HG03342 (cell line): ENCODE measurements at regions not wholly inside any gene's neighbourhood (a gene's known extent, or its start where the extent isn't known, plus 50 kb on each side); places are given as distances from the start of the nearest gene placed in this dataset.
"Not testable (repeated sequence)": the region's sequence is repeated elsewhere in the genome, so short reads cannot be mapped to it uniquely, and the experiment has no call there.

Source experiments
- ATAC-seq: cut with Tn5 transposase; IDR thresholded peaks from one replicate; pipeline ENCODE4 v1.9.1; 2021; ENCODE audit warnings: mild to moderate bottlenecking, moderate library complexity; ENCODE audit not compliant: unreplicated experiment

DNA sequence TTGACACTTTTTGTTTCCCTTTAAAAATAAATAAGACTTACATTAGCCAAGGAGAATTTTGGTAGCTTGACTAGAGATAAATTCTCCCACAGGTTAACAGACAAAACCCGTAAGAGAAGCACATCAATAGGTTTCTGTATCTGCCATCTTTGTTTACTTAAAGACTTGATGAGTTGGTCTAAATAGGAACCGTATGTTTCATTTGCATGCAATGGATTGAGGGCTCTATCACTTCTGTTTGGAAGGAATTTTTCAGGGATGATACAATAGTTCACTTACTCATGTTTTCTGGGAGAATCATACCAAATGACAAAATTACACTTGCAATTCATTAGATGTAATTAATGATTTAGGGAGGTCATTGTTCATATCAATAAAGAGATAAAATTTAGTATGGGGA, 631.5 kb upstream of the NR2F2 start:
- ATAC-seq, result no peak

DNA sequence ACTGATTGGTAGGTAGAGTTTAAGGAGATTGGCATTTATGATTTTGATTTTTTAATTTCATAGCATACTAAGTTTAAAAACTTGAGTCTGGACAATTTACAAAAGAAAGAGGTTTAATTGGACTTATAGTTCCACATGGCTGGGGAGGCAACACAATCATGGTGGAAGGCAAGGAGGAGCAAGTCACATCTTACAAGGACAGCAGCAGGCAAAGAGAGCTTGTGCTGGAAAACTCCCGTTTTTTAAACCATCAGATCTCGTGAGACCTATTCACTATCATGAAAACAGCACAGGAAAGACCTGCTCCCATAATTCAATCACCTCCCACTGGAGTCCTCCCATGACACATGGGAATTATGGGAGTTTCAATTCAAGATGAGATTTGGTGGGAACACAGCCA, 630.9 kb upstream of the NR2F2 start:
- ATAC-seq, result no peak

DNA sequence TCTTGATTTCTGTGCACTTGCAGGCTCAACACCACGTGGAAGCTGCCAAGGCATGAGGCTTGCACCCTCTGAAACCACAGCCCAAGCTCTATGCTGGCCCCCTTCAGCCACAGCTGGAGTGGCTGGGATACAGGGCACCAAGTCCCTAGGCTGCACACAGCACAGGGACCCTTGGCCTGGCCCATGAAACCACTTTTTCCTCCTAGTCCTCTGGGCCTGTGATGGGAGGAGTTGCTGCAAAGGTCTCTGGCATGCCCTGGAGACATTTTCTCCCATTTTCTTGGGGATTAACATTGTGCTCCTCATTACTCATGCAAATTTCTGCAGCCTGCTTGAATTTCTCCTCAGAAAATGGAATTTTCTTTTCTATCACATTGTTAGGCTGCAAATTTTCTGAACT, 629.8 kb upstream of the NR2F2 start:
- ATAC-seq, result not testable (repeated sequence)

DNA sequence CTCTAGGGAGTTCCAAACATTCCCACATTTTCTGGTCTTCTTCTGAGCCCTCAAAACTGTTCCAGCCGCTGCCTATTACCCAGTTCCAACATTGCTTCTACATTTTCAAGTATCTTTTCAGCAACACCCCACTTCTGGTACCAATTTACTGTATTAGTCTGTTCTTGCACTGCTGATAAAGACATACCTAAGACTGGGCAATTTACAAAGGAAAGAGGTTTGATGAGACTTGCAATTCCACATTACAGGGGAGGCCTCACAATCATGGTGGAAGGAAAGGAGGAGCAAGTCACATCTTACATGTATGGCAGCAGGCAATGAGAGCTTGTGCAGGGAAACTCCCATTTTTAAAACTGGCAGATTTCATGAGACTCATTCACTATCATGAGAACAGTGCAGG, 629.1 kb upstream of the NR2F2 start:
- ATAC-seq, result no peak

DNA sequence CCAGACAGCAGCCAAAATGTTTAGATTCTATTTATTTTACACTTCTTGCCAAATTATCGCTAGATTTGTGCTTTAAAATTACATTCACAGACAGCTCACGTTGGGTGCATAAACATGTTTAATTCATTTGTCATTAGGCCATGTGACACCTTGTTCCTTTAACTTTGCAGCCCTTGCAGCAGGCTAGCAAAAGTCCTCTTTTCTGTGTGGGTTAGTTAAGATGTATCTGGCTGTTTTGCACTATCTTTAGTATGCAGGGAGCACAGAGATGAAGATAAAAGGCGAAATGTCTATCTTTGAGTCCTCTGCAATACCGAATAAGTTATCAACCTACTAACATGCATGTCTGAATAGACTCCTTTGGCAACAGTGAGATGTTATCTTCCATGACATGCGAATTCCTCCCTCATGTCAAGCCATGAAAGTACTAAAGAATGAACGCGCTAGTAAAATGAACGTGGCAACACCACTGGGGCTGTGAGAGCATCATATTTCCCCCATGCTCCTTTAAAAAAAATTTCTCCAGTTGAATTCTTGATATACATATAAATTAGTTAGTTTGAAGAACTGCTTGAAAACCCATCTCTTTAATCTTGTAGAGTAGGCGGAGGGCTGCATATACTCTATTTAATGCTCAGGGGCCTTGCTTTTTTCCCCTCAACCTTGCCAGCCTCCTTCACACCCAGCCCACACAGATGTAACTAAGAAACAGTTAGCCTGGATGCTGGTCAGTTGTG, 620.4 kb upstream of the NR2F2 start:
- ATAC-seq, result no peak

DNA sequence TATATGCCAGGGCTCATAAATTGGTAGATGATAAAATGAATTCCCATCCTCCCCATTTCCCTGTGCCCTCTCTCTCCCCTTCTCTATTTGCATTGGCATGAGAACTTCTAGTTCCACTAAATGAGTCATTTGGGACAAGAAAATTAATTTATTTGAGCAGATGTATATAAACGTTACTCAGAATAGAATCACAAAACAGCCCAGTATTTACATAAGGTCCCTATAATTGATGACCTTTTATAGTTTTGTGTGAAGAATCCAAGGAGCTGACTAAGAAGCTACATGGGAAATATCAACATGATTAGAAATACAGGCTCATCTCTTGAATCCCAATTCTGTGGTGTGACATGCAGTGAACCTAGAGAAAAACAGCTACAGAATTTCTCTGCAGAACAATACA, 617.7 kb upstream of the NR2F2 start:
- no peak for ATAC-seq

DNA sequence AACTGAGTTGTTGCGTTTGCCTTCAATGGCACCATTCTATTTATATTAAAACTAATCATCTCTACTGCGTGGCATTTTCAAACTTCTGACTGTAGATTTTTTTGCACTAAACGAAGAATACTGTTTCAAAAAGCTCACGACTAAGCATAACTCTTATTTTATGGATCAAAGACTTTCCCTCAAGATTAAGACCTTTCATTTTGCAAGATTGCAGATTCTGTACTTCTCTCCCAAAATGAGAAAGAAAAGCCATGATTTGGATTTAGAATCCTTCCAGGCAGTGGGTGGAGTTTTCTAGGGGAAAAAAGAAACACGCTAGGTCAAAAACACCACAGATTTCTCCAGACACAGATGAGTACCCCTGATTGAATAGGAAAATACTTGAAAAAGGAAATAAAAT, 617.2 kb upstream of the NR2F2 start:
- ATAC-seq, result no peak

DNA sequence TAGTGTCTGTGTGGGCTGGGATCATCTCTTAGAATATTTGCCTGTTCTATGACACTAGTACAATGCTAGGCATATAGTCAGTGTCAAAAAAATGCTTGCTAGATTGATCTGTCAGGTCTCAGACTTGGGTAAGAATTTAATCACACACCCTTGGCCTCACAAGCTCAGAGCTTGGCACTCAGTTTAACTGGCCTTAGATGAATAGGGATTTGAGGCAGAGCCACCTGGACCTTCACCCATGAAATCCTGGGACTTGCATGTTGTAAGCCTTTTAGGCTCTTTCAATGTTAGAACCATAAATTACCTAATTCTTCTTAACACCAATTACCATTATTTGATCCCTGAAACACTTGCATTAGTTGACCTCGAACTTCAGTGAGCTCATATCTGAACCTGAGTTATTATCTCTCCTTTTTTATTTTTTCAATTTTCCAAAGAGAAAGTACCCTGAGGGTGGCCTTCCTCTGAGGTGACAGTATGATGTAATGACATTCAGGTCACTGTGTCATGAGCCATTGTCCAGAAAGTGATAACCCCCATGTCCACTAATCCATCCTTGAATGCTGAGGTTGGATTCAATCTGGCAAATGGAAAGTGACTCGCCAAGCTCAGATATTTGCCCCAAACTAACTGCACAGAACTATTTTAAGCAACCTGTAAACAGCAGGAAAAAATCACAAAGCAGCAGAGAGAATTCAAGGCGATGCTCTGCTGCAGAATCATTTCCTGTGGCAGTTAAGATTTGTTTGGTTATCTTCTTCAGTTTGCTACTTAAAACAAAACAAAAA, 615.2 kb upstream of the NR2F2 start:
- ATAC-seq, result no peak

DNA sequence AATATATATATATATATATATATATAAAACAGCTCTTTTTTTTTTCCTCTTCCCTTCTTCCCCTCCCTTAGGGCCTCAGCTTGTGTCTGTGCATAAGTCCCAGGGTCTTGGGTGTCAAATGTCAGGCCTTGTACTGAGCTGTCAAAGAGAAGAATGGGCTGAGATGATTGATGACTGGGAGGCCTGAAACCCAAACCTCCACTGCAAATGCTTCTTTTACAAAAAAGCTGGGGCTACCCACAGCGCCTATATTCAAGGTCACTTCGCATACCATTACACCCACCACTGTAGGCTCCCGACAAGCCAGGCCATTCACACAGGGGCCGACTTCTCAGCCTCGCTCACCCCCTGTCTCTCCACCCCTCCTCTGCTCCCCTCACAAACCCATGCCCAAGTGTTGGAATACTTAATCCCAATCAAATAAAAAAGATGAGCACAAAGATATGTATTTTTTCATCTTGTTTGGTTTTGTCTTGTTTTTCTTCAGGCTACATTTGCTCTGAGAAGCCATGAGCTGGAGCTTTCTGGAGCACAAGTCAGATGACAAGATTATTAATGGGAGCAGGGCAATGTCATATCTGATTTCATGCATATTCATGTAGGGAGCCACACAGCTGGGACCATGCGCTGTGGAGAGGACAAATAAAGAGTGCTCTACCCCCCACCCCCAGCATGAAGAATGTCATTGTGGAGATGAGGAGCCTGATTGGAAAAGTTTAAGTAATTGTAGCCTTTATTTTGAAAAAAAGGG, 614.4 kb upstream of the NR2F2 start:
- no peak for ATAC-seq

DNA sequence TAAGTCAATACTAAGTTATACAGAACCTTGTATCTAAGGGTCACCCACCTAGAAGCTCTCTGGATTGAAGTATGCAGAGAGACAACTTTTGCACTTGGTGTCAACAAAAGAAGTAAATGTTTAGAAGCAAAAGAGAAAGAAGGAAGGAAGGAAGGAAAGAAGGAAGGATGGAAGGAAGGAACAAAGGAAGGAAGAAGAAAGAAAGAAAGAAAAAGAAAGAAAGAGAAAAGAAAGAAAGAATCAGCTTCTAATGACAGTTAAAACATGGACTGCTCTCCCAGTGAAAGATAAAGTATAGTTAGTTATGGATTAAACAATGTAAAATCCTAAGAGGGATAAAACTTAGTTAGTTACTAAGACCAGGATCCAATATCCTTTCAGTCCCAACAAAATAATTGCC, 613.8 kb upstream of the NR2F2 start:
- ATAC-seq, result no peak

DNA sequence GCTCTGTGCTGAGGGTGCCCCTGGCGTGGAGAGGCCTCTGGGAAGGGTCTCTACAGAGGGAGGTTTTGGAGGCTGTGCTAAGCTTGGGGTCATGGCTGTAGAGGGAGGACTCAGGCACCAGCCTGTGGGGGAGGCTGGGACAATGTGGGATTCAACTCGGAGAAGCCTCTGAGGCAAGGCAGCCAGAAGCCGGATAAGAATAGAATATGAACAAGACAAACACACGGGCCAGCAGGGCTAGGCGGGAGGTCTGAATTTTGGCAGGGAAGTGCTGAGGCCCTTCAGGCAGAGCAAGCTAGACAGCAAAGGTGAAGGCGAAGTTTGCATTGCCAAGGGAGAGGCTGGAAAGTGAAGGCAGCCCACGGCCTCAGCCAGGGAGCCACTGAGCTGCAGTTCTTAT, 612.1 kb upstream of the NR2F2 start:
- ATAC-seq, result no peak

DNA sequence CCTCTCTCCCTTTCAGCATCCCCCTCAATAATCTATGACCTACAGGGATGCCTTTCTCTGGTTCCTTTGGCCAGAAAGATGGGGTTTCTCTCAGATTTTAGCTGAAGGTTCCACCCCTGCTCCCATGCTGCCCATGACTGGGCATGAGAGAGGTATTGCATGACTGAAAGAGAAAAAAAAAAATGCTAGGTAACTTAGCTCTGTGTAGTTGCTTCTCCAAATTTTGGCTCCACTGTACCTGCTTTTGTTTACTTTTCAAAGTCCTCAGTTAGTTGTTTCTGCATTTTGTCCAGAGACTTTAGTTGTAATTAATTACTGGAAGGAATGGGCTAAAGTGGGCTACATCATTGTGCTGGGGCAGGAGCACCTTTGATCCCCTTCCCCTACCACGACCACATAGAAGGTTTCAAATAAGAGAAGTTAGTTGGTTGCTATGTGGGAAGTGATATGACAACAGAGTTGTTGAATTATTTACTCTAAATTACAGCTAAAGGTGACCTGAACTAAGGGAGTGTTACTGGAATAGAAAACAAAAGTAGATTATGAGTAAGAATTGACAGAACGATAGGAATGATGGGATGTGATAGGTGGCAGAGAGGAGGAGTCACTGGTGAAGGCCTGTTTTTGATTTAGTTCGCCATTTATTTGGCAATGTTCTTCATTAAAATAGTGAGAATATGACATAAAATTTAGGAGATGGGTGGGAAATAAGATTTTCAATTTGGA, 605.4 kb upstream of the NR2F2 start:
- no peak for ATAC-seq

DNA sequence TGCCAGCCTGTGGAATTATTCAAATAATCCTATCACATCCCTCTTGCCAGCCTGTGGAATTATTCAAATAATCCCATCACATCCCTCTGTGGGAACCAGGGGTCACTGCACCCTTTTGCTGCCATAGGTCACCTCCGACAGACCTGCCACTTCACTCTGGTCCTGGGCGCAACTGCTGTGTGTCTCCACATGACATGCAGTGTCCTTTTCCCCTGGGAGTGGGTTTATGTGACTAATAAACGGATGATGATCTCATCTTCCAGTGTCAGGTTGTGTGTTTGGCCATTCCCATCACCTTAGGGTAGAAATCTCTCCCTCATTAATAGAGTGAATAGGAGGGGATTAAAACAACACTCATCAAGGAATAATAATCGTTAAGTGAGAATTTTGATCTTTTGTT, 603.6 kb upstream of the NR2F2 start:
- no peak for ATAC-seq

DNA sequence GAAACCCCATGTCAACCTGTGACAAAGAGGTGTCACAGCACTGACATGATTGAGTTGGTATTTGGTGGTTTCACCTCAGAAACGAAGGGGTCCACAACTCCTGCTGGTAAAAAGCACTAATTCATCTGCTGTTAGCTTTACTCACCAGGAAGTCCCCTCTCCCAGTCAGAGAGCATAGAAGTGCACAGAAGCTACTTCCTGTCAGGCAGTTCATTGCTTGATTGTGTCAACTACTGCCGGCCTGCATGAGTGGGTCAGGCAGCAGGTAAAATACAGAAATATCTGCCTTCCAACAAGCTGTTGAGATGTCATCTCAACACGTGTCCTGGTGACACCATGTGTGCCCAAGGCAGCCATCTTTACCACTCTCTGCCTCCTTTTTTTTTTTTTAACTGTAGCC, 596.6 kb upstream of the NR2F2 start:
- peak; percentile 50 for ATAC-seq

DNA sequence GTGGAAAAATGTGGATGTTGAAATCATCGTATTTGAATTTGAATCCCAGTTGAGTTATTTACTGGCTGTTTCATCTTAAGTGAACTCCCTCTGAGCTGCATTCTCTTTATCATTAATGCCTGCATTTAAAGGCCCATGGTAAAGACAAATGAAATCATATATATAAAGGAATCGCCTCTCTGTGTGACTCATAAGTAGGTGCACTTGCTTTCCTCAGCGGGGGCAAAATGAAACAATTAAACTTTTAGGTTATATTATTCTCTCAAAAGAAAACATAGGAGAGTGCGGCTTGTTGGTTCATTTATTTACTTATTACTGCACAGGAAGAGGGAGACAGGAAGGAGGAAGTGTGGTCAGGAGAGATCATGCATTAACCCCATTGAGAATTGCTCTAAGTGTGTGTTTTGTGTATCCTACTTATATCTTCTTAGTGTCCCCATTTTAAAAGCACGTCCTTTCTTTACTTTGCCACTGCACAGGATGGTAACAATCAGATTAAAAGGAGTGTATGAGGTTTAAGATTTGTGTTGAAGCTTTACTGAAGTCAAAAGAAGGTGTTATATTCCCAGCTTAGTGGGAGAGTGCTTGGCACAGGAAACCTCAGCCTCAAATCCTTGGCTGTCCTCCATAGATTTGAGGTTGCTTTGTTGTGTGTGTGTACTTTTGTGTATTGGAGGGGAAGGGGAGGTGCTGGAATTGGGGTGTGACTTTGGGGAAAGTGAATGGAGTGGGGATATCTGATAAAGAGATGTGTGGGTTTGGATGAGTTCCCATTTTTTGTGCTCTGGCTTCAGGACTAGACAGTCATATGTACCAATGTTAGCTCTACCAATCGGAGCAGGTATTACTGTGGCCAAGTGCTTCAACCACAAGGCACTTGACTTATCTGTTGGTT, 595.8 kb upstream of the NR2F2 start:
- no peak for ATAC-seq

DNA sequence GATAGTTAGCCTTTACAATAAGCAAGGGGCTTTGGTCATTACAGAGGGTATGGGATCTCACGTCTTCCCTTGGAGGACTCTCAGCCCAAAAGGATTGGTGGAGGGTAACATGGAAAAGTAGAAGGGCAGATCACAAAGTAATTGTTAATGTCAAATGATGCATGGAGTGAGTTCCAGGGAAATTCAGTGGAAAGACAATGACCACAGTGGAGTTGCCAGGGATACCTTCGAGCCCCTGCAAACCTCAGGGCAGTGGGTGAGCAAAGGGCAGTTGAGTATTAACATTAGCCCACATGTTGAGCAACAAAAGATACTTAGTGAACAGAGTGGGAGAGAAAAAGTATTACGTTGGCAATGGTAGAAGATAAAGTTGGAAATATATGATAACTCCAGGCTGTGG, 593.4 kb upstream of the NR2F2 start:
- no peak for ATAC-seq

DNA sequence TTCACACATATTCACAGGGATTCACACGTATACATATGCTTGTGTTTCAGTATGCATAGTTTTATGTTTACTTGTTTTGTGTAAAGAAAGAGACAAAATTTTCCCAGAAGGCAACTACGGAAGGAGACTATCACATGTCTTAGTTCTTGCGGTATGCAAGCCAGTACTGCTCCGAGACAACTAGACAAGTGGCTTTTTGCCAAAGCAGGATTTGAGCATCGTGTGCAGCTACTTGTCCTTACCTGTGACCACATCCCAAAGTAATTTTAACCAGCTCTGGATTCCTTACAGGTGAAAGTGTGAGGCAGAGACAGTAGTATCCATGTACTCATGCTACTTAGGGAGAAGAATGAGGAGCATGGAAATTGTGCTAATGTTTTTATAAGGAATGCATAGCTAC, 591.4 kb upstream of the NR2F2 start:
- ATAC-seq, result no peak

DNA sequence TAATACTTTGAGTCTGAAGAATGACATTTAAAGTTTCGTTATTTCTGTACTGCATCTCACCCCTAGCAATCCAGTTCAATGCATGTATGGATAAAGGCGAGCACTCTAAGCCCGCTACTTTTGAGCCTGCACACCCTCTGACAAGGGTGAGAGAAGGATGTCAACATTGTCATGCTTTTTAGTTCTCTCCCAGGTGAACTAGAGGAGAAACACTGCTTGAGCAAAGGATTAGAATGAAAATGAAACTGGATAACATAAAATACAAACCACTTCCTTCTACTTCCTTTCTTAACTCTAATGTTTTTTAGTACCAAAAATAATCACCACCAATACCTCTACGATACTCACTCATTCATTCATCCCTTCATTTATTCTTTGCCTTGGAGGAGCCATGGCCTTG, 588.7 kb upstream of the NR2F2 start:
- ATAC-seq, result no peak

DNA sequence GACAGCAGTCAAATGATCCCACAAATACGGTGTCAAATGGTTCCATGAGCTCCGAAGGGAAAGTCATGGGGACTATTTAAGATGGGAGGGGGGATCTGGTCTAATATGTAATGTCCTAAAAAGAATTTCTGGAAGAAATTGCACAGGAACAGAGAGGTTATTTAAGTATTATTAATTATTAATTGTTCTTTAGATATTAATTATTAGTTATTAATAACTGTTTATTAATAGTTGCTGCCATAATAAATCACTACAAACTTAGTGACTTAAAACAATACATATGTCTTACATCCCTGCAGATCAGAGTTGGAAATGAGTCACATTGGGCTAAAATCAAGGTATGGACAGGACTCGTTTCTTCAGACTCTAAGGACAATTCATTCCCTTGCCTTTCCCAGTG, 588.2 kb upstream of the NR2F2 start:
- no peak for ATAC-seq

DNA sequence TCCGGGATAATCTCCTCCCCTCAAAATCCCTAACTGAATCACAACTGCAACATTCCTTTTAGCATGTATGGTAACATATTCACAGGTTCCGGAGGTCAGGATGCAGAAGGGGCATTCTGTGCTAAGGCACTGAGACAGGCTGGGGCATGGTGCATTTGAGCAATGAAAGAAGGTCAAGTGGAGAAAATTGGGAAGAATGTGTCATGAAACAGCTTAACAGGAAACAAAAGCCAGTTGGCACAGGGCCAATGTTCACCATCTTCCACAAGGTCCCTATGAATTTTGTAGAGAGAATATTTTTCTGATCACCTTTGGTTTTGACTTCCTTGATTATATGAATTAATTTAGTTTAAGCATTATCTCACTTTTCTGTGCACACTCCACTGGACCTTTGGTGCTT, 587.7 kb upstream of the NR2F2 start:
- ATAC-seq, result no peak
